HG03520 (cell line): ENCODE measurements at regions not wholly inside any gene's neighbourhood (a gene's known extent, or its start where the extent isn't known, plus 50 kb on each side); places are given as distances from the start of the nearest gene placed in this dataset.

Experiments
- ATAC-seq: cut with Tn5 transposase; IDR thresholded peaks from one replicate; pipeline ENCODE4 v1.9.1; 2021; ENCODE audit warnings: mild to moderate bottlenecking, moderate library complexity; ENCODE audit not compliant: unreplicated experiment

DNA sequence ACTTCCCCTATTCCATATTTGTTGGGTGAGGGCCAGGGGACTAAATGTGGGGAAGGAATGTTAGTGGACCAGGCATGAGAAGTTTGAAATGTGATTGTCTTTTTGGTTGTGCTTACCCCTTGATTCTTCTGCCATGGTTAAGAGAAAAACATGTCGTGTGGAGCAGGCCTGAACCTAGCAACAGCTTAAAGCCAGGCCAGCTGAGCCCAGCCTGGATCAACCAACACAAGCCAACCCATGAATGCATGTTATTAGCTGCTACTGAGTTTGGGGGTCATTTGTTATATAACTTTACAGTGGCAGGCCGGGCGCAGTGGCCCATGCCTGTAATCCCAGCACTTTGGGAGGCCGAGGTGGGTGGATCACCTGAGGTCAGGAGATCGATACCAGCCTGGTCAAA is 52.4 kb upstream of the TRIO start:
- ATAC-seq = no peak

DNA sequence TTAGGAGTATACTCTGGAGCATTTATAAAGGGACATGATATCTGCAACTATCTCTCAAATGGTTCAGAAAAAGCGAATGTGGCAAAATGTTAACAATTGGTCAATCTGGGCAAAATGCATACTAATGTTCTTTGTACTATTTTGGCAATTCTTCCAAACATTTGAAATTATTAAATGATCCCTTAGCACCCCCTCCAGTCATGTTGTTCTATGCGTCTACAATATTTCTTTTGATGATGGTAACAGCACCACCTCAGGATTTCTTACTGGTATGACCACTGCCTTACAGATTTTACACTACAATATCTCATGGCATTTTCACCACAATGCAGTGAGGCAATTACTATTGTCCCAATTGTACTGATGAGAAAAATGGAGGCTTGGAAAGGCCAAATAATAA is 52.9 kb upstream of the TRIO start:
- no peak for ATAC-seq

DNA sequence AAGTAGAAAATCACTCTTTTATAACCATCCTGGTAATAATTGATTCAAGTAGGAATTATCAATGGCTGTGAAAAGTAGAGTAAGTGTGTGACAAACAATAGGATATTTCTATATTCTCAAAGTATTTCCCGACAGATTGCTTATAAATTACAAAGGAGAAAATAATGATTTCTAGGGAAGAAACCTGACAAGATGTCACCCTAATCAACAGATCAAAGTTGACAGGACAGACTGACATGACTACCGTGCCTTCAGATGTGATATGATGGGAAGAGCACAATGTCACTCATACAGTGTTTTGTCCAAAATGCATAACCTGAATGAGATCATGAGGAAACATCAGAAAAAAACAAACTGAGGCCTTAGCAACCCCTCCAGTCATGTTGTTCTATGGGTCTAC is 53.9 kb upstream of the TRIO start:
- no peak for ATAC-seq

DNA sequence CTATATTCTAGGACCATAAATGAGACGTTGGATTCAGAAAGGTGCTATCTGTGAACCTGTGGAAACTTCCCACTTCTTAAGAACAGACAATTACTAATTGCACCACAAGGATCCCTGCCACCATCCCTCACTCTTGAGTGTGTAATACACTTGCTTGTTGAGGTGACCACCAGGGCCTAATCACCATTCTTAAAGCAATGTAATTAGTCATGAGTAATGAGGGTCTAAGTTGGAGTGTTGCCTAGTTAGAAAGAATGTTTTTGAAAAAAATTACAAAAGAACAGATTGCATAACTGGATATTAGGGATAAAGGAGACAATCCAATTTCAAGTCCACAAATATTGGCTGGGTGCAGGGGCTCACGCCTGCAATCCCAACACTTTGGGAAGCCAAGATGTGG is 56.9 kb upstream of the TRIO start:
- no peak for ATAC-seq

DNA sequence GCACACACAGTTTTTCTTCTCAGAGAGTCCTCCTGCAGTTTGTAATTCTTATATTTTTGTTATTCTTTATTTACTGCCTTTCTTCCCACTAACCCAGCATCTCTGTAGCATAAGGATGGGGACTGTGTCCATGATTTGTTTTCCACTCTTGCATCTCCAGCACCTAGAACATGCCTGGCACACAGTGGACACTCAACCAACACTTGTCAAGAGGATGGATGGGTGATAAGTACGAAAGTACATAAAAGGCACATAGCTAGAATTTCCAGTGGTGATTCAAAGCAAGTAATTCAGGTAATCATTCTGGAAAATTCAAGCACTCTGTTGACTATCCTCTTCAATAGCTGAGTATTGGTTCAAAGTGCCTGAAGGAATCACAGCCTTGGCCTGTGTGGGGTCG is 60.2 kb upstream of the TRIO start:
- no peak for ATAC-seq

DNA sequence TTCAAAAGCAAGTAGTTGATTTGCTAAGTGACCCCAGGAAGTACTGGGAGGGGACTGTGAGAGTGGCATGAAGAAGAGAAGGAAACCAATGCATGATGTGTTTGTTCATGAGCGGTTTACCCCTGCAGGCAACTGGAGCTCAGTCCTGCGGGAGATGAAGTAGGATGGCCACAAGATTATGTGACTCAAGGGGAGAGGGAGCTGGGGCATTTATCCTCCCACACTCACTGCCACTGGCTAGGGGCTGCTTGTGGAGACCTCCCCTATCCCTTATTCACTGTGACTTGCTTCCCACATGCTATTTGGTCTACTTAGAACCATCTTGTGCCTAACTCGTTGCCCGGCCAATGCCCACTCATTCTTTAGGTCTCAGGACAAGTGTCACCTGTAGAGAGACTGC is 60.6 kb upstream of the TRIO start:
- no peak for ATAC-seq

DNA sequence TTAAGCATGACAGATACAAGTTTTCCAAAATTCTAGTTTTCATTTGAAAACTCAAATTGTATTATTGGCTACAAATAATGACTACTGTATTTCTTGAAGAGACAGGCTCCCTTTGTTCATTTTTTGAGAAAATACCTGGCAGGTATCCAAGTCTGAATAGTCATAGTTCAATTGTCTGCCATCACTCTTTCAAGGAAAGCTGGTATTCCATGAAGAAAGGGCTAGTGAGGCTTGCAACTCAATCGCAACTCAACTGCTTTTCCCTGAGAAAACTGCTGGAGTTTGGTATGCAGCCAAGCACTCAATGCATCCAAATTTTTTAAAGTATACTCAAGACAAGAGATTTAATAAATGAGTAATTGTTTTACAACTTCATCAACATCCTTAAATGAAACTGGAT is 61.4 kb upstream of the TRIO start:
- ATAC-seq = no peak

DNA sequence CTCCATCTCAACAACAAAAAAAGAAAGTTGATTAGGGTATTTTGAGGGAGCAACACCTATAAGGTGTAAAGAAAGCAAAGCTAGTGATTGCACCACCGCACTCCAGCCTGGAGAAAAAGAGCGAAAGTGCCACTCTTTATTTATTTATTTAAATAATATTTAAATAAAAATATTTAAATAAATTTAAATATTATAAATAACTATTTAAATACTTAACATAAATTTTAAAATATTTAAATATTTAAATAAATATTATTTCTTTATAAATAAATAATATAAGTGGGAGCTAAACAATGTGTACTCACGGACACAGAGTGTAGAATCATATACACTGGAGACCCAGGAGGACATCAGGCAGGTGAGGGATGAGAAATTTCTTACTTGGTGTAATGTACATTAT is 64.4 kb upstream of the TRIO start:
- ATAC-seq = no peak

DNA sequence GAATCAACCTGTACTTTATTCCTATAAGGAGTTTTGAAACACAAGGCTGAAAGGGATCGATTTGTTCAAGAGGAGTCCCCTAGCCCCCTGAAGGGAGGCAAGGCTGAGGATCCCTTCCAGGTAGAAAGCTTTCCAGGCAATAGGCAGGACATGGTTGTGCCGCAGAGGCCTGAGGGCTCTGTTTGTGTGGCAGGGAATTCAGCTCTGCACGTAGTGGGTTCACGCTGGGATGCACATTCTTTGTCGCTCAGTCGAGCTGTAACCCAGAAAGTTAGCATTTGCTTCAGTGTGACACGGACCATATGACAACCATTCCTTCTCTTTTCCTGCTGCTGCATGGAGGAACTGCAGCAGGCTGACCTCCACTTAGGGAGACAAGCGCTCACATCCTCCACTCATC is 65.6 kb upstream of the TRIO start:
- no peak for ATAC-seq

DNA sequence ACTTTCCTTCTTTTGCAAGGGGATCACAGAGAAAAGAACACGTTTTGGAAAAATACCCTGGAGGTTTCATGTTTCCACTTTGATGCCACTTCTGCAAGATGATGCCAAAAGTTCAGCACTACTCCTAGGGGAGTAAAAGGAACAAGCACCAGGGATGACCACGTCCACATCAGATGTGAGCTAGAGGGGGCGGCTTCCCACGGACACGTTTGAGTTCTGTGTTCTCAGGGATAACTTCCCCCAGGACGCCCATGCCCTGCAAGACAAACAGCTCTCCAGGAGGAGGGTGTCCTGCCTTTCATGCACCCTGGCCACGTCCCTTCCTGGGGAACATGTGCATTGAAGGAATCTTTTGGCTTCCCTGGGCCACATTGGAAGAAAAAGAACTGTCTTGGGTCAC is 66.6 kb upstream of the TRIO start:
- ATAC-seq = no peak

DNA sequence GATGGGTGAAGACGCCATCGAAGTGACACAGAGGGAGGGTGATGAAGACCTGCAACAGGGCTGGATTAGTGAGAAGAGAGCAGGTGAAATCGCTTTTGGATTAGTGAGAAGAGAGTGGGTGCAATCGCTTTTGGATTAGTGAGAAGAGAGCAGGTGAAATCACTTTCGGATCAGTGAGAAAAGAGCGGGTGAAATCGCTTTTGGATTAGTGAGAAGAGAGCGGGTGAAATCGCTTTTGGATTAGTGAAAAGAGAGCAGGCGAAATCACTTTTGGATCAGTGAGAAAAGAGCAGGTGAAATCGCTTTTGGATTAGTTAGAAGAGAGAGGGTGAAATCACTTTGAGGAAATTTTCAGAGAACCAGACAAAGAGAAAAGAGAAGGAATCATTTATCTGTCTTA is 67.2 kb upstream of the TRIO start:
- ATAC-seq = no peak

DNA sequence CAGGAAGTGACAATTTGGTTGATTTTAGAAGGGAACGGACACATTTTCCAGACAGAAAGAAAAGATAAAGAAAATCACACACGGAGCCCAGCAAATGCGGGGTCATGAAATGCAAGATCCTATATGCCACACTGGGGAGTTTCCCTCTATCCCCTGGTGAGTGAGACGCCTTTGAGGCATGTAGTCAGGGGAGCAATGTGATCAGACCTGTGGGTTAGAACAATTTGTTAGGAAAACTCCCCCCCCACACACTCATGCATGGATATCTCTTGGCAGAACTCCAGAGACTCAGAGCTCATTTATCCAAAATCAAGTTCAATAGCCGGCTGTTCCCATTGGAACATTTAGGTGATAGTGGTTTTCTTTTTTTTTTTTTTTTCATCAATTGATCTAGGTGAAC is 71.7 kb upstream of the TRIO start:
- no peak for ATAC-seq

DNA sequence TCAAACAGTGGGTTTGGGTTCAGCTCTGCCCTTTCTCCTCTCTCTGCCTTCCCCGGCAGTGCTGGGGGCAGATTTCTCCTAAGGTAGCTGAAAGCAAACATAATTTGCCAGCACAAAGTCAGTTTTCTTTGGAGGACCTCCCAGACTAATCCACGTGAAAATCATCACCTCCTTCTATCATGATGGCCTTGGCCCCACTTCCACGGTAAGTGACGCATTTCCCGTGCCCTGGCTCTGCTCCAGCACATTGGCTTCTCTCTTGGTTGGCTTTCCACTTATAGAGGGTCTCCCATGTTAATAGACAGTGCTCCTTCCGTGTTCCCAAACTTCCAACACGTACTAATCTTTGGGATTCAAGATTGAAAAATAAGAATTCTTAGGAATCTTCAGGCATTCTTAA is 74.1 kb upstream of the TRIO start:
- ATAC-seq = no peak

DNA sequence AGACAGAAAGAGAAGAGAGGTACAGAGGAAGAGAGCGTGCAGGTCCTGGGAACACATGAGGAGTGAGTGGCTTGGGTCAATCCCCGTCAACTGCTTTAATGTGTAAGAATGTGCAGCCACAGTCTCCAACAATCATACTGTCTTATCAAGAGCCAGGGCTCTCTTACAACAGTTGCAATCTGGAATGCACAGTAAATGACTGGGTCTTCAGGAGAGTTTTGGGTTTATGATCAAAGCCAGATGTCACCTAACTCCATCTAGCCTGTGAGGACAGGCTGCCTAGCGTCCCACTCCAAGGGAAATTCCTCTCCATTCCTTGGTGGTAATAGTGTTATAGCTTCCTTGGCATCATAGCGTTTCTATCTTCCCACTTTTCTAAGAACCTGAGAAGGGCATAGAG is 75.0 kb upstream of the TRIO start:
- ATAC-seq = no peak

DNA sequence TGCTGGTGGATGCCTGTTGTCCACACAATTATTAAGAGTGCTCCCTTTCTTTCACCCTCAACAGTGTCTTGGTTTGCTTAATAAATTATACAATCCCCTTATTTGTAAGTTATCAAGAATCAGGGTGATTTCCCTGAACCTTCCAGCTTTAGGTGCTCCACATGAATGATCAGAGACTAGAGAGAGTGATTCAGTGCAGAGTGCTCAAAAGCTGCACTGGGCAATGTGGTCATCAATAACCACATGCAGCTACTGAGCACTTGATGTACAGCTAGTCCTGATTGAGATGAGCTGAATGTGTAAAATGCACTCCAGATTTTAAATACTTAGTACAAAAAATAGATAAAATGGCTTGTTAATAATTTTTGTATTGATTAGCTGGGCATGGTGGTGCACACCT is 76.8 kb upstream of the TRIO start:
- no peak for ATAC-seq

DNA sequence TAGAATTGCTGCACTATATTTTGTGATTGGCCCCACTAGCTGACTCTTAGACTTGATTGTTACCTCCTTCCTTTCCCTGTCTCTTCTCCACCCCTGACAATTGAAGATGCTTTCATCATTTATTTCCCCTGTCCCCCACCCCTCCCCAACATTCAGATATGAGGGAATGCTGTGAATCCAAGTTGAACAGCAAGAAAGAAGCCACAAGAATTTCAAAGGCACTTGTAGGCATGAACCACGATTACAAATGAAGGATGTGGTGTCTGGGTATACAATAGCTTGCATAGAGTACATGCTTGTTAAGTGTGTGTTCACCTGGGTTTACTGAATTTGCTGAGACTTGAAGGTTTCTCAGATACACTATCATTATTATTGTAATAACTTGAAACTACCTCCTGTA is 78.3 kb upstream of the TRIO start:
- no peak for ATAC-seq

DNA sequence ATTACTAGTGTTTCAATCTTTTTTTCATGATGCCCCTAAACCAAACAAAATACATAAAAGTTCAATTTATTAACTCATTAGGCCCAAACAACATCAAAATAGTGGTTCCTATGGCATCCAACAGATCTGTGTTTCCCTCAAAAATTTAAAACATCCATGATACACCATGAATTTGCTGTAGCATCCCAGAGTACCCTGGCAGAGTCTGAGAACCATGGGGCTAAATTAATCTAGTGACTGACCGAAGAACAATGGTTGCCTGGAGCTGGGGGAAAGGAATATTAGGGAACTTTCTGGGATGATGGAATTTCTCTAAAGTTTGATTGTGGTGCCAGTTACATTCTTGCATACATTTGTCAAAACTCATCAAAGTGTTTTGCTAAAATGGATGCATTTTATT is 79.5 kb upstream of the TRIO start:
- ATAC-seq = no peak

DNA sequence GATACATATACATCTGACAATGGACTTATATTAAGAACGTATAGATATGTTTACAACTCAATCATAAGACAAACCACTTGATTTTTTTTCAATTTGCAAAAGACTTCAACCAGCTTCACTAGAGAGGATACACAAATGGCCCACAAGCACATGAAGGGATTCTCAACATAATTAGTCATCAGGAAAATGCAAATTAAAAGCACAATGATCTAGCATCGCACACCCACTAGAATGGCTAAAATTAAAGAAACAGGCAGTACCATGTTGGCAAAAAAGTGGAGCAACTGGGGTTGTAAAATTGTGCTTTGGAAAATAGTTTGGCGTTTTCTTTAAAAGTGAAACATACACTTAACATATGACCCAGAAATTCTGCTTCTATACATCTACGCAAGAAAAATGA is 80.0 kb upstream of the TRIO start:
- no peak for ATAC-seq

DNA sequence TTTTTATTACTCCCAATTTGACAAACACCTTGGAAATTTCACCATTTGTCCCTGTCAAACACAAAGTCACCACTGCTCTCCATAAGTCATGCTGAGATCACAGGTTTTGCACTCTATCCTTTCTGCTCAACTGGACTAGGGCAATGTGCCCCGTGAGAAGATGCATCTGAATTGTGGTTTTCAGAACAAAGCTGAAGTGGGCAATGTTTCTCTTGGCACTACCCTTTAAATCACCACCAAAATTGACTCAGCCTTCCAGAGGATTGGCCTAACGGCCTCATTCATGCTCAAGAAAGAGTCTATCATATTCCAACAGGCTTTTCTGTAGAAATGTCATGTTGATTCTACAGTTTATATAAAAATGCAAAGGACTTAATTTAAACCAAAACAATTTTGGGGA is 81.0 kb upstream of the TRIO start:
- ATAC-seq = no peak

DNA sequence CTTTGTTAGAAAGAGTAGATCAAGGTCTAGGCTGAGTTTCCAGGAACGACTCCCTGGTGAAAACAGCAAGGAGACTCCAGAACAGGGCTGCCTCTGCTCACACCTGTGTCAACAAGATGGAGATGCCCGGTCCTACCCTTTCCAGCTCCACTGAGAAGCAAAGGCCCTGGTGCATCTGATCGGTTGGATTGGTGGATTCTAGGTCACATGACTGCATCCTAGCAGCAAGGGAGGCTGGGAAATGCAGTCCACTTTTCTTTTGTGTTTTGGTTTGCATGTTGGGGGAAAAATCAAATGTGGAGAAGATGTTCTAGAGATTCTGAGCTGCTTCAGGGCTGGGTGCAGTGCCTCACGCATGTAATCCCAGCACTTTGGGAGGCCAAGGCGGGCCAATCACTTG is 82.0 kb upstream of the TRIO start:
- no peak for ATAC-seq

DNA sequence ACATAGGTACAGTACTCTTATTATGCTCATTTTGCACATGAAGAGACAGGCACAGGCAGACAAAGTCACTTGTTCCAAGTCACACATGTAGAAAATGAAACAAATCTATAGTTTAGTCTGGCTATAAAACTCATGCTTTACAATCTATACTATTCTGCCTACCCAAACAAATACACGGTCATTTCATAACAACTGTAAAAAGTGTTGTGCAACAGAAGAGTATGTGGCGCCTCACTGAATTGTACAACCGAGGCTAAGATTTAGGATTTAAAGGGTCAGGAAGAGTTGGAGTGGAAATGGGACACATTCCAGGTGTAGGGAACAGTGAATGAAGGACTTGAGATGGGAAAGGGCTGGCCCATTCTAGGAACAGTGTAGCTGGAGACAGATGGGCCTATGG is 82.9 kb upstream of the TRIO start:
- no peak for ATAC-seq

DNA sequence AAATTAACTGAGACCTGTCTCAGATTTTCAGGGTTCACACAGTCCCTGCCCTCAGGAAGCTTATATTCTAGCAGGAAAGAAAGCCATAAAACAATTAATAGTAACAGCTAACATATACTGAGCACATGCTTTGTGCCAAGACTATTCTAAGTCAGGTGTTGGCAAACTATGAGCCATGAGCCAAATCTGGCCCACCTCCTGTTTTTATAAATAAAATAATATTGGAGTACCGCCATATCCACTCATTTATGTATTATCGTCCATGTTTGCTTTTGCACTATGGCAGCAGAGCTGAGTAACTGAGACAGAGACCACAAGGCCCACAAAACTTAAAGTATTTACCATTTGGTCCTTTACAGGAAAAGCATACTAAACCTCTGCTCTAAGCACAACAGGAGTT is 83.3 kb upstream of the TRIO start:
- no peak for ATAC-seq

DNA sequence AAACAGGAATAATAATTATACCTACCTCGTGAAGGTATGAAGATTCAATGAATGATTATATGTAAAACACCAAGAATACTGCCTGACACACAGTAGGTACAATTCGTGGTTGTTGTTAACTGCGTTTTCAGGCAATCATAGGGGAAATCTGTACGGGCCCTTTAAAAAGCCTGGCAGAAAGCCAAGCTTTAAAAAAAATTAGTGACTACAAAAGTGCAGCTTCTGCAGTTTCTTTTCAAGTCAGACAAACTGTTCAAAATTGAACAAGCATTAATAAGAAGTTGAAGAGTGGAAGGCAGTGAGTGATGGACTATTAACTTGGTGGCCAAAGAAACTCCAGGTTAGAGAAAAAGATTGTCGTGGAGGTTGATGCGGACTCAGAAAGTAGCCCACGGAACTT is 85.9 kb upstream of the TRIO start:
- no peak for ATAC-seq

DNA sequence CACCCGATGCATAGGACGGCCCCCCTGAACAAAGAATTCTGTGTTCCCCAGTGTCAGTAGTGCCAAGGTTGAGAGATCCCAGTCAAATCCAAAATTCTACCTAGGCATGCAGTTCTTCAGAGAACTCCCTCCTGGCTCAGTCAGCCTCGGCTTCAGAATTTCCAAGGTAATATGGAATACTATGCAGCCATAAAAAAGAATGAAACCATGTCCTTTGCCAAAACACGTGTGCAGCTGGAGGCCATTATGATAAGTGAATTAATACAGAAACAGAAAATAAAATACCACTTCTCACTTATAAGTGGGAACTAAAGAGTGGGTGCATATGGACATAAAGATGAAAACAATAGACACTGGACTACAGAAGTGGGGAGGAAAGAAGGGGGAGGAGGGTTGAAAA is 87.1 kb upstream of the TRIO start:
- ATAC-seq = no peak
